LNCAP (cell line): ENCODE measurements at regions not wholly inside any gene's neighbourhood (a gene's known extent, or its start where the extent isn't known, plus 50 kb on each side); places are given as distances from the start of the nearest gene placed in this dataset.

Experiments
- TF ChIP-seq, protein P1 (sequence below): fragments of 450-650 bp; IDR thresholded peaks from 2 replicates; pipeline ENCODE4 v1.5.1; 2017; ENCODE audit warnings: mild to moderate bottlenecking

DNA sequence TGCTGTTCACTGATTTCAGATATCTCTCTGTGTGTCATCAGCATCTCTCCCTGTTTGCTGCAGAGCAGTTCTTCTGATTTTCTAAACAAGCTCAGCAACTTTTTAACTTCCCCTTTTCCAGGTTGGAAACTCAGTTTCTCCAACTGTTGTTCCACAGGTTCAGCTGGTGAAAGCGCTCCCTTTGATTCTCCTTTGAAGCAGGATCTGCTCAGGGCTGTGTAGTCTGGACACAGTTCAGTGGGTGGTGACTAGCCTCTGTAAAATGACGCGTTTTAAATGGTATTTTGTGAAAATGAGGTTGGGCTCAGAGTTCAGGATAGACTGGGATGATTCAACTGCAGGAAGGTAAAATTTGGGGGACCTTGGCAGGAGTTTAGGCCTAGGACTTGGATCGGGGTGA lies 106.3 kb downstream of the TRIM43 start:
- TF ChIP-seq, protein P1, sequence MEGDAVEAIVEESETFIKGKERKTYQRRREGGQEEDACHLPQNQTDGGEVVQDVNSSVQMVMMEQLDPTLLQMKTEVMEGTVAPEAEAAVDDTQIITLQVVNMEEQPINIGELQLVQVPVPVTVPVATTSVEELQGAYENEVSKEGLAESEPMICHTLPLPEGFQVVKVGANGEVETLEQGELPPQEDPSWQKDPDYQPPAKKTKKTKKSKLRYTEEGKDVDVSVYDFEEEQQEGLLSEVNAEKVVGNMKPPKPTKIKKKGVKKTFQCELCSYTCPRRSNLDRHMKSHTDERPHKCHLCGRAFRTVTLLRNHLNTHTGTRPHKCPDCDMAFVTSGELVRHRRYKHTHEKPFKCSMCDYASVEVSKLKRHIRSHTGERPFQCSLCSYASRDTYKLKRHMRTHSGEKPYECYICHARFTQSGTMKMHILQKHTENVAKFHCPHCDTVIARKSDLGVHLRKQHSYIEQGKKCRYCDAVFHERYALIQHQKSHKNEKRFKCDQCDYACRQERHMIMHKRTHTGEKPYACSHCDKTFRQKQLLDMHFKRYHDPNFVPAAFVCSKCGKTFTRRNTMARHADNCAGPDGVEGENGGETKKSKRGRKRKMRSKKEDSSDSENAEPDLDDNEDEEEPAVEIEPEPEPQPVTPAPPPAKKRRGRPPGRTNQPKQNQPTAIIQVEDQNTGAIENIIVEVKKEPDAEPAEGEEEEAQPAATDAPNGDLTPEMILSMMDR, result no peak

DNA sequence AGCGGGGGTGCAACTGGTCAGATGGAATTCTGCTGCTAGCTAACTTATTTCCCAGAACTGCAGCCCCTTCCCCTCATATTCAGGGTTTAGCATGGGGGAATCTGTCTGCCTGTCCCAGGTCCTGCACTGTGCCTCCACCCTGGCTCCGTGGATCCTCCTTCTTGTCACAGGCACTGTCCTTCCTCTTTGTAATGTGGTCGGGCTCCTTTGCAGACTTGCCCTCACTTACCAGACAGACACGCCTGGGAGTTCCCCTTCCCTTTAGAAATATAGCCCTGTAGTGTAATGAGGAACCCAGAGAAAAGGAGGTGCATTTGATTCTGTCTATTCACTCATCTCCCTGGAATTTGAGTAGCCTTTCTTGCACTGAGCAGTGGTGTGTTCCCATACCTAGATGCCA lies 108.7 kb downstream of the TRIM43 start:
- TF ChIP-seq, protein P1, result no peak

DNA sequence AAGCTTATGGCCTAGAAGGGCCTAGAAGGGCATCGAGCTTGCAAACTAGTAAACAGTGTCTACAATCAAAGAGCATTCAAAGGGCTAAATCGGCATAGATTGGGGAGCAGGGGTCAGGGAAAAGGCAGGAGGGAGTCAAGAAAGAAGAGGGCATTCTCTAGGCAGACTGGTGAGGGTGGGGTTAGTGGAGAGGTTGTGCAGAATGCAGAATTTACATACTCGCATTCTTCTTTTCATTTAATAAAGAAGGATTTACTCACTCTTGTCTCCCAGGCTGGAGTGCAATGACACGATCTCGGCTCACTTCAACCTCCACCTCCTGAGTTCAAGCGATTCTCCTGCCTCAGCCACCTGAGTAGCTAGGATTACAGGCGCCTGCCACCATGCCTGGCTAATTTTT lies 110.7 kb downstream of the TRIM43 start:
- TF ChIP-seq, protein P1, result no peak

DNA sequence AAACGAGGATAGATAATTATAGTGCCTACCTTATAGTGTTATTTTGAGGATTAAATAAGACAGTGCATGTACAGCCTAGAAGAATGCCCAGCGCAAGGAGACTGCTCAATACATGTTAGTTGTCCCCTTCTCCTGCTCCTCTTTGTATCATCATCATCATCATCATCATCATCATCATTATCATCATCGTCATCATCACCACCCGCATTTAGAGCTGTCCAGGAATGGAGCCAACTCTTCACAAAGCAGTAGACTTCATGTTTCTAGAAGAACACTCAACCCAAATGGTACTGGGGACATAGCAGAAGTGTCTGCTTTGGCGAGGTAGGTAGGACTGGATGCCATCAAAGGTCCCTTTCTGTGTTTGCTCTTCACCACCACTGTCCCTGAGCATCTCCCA lies 116.0 kb downstream of the TRIM43 start:
- TF ChIP-seq, protein P1, result no peak

DNA sequence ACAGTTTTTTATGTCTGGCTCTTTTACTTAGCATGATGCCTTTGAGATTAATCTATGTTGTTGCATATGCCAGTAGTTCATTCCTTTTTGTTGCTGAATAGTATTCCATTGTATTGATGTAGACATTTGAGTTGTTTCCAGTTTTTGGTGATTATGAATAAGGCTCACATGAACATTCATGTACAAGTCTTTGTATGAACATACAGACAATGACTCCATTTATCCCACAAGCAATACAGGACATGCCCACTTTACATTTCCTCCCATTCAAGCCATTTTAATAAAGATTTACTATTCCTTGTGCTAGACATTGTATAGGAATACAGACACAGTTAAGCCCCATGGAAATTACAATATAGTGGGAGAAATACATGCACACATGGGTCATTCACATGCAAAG lies 118.0 kb downstream of the TRIM43 start:
- TF ChIP-seq, protein P1, result no peak

DNA sequence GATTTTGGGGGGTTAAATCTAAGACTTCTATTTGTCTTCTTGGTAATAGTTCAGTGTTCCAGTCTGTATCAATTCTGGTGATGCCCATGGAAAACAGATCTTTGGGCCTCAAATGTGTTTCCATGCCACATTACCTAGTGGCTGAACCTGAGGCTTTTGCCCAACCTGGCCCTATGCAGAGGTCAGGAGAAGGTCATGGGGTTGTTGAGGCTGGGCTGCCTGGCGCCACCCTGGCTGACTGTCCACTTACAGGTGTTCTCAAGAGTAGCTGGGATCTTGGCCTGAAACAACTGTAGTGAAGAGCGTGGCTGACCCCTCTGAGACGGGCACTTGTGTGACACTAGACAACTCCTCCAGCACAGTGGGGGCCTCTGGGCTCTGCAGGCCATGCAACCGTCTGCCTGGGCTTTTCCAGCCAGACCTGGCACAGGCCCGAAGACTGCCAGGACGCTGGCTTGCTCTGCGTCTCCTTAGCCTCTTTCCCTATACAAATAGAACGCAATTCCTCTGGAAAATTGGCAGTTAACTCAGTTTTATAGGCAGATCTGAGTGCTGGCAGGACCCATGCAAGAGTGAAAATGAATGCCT lies 127.8 kb downstream of the TRIM43 start:
- TF ChIP-seq, protein P1, result no peak

DNA sequence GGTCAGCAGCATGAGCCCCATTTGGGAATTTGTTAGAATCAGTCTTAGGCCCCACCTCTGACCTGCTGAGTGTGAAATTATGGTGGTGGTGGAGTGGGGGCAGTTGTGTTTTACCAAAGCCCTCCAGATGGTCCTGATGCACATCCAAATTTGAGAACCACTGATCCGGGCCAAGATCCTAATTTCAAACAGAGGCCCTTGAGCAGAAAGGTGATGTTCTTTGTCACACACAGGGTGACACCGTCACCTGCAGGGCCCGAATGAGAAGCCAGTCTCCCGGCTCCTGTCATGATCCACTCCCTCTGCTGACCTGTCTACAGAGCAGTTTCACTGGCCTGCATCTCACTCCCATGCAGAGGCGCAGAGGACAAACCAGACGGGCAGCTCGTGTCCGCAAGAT lies 129.9 kb downstream of the TRIM43 start:
- TF ChIP-seq, protein P1, result no peak

DNA sequence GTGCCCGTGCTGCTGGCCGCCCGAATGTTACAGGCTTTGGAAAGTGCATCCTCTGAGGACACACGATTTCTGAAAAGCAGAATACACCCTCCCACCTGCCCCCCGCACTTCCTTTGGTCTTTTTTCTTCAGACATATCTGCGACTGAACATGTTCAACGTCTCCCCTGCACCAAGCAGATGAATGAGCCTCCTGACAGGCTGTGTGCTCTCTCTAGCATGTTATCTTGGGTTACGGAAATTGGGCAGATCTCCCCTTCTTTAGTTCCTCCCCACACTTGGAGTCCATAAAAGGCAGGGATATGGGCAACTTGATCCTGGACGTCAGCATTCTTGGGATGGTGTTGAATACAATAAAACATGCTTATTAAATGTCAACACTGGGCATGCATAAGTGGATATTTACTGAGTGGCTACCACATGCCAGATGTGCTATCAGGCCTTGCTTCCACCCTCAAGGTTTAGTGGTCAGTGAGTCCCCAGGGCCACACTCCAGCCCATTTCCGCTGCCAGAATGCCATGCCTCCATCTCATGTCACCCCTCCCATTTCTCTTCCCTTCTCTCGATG lies 130.4 kb downstream of the TRIM43 start:
- TF ChIP-seq, protein P1, result no peak
